GM23338 (cell line): ENCODE measurements at regions not wholly inside any gene's neighbourhood (a gene's known extent, or its start where the extent isn't known, plus 50 kb on each side); places are given as distances from the start of the nearest gene placed in this dataset.

Experiments
- CTCF ChIP-seq, 2 experiments: fragments of 200-600 bp in 1 of 2; sonication (generic) in 1 of 2; conservative IDR thresholded peaks; 2 replicates each; pipeline versions ENCODE4 v1.5.1 to v1.6.1; 2016 to 2017; ENCODE audit warnings: antibody characterized with exemption in 2 of 2, low read depth in 2 of 2, mild to moderate bottlenecking in 2 of 2, moderate library complexity in 1 of 2
- EZH2phosphoT487 ChIP-seq: fragments of 200-600 bp; sonication (generic); IDR thresholded peaks from one replicate; pipeline ENCODE4 v1.8.1; 2018; ENCODE audit warnings: antibody characterized with exemption; ENCODE audit not compliant: unreplicated experiment
- POLR2AphosphoS5 ChIP-seq: IDR thresholded peaks from 2 replicates; pipeline ENCODE4 v1.6.1; 2016; ENCODE audit warnings: antibody characterized with exemption, low read depth

DNA sequence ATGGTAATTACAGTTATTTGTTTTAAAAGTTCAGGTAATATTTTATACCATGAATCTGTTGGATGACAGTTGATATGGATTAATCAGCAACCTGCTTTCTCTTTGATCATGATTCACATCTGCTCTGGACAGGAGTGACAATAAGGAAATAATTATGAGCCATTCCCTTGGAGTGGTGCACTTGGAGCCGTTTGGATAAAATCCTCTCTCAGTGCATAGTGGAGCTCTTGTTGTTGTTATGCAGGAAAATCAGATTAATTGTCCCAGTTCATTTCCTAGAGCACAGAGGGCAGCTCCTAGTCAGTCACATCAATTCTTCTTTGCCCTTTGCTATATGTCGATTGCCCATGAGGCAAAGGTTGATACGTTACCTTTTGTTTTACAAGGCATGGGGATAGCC is 668.3 kb upstream of the NR3C2 start:
- TF ChIP-seq CTCF (conservative IDR thresholded peaks at IDR 0.05; ENCODE audit: low read depth in 2 of 2) = no peak
- TF ChIP-seq EZH2phosphoT487 = no peak
- no peak for TF ChIP-seq POLR2AphosphoS5
